WTC11 (cell line): ENCODE measurements at regions not wholly inside any gene's neighbourhood (a gene's known extent, or its start where the extent isn't known, plus 50 kb on each side); places are given as distances from the start of the nearest gene placed in this dataset.

ENCODE experiments used
- ATAC-seq: fragments of 200-7000 bp; cut with Tn5 transposase; 2 replicates; pipeline ENCODE4 v1.10.0; 2021; ENCODE audit warnings: mild to moderate bottlenecking, moderate library complexity
- CTCF ChIA-PET: fragments of 300-600 bp; sonication (Branson Sonifier 250); formaldehyde crosslinking; loops from one replicate; lab custom pipeline; 2021; ENCODE audit warnings: antibody characterized with exemption; lab: Charles Lee
- POLR2A ChIA-PET: fragments of 350-600 bp; sonication (Branson Sonifier 250); formaldehyde crosslinking; loops from one replicate; lab custom pipeline; 2021; ENCODE audit warnings: antibody characterized with exemption; lab: Charles Lee
- DNase-seq: peaks from one replicate; pipeline ENCODE4 v3.0.0; 2021; ENCODE audit warnings: low spot score
- H3K27ac Mint-ChIP-seq: 2 replicates; pipeline ENCODE4 v1.8.0; 2021; ENCODE audit warnings: mixed read lengths
- H3K27me3 Mint-ChIP-seq: 2 replicates; pipeline ENCODE4 v1.8.0; 2021; ENCODE audit warnings: low read depth, mild to moderate bottlenecking, moderate library complexity, mixed read lengths
- H3K36me3 Mint-ChIP-seq: 2 replicates; pipeline ENCODE4 v1.8.0; 2021; ENCODE audit warnings: mixed read lengths
- H3K4me1 Mint-ChIP-seq: 2 replicates; pipeline ENCODE4 v1.8.0; 2022; ENCODE audit warnings: mixed read lengths
- H3K4me3 Mint-ChIP-seq: 2 replicates; pipeline ENCODE4 v1.8.0; 2021; ENCODE audit warnings: mild to moderate bottlenecking, moderate library complexity, mixed read lengths
- H3K9me3 Mint-ChIP-seq: 2 replicates; pipeline ENCODE4 v1.8.0; 2021; ENCODE audit warnings: mixed read lengths
- CBFB ChIP-seq: sonication (generic); formaldehyde crosslinking; IDR thresholded peaks from 2 replicates; pipeline ENCODE4 v1.8.1; 2022; ENCODE audit warnings: mild to moderate bottlenecking, low read depth, missing genetic modification reagents
- JAZF1 ChIP-seq: fragments of 250-450 bp; sonication (Bioruptor Pico); IDR thresholded peaks from 2 replicates; pipeline ENCODE4 v1.9.0; 2021; ENCODE audit warnings: moderate library complexity, mild to moderate bottlenecking, inconsistent platforms
- JUN ChIP-seq: sonication (generic); formaldehyde crosslinking; IDR thresholded peaks from 2 replicates; pipeline ENCODE4 v1.8.0; 2023; ENCODE audit warnings: mild to moderate bottlenecking, missing genetic modification reagents
- KAT7 ChIP-seq: sonication (generic); formaldehyde crosslinking; IDR thresholded peaks from 2 replicates; pipeline ENCODE4 v1.8.1; 2023; ENCODE audit warnings: missing genetic modification reagents, mild to moderate bottlenecking, borderline replicate concordance
- NFATC4 ChIP-seq: fragments of 250-450 bp; sonication (Bioruptor Pico); IDR thresholded peaks from 2 replicates; pipeline ENCODE4 v1.9.0; 2021; ENCODE audit warnings: mild to moderate bottlenecking
- NR1H2 ChIP-seq: sonication (generic); formaldehyde crosslinking; IDR thresholded peaks from 2 replicates; pipeline ENCODE4 v1.9.0; 2021; ENCODE audit warnings: mild to moderate bottlenecking, moderate library complexity, missing genetic modification reagents
- RORB ChIP-seq: fragments of 250-450 bp; sonication (Bioruptor Pico); IDR thresholded peaks from 2 replicates; pipeline ENCODE4 v1.9.0; 2021; ENCODE audit warnings: mild to moderate bottlenecking
- SOX15 ChIP-seq: fragments of 250-450 bp; sonication (Bioruptor Pico); IDR thresholded peaks from 2 replicates; pipeline ENCODE4 v1.9.0; 2021; ENCODE audit warnings: mild to moderate bottlenecking
- TEAD4 ChIP-seq: sonication (generic); formaldehyde crosslinking; IDR thresholded peaks from 2 replicates; pipeline ENCODE4 v1.8.0; 2022; ENCODE audit warnings: mild to moderate bottlenecking, missing genetic modification reagents
- TP53 ChIP-seq: sonication (generic); formaldehyde crosslinking; IDR thresholded peaks from 2 replicates; pipeline ENCODE4 v1.8.1; 2023; ENCODE audit warnings: mild to moderate bottlenecking, missing genetic modification reagents
- ZNF396 ChIP-seq: fragments of 250-450 bp; sonication (Bioruptor Pico); IDR thresholded peaks from 2 replicates; pipeline ENCODE4 v1.8.0; 2021; ENCODE audit warnings: mild to moderate bottlenecking, moderate library complexity, borderline replicate concordance
- ZNF416 ChIP-seq: fragments of 250-450 bp; sonication (Bioruptor Pico); IDR thresholded peaks from 2 replicates; pipeline ENCODE4 v1.9.0; 2021; ENCODE audit warnings: mild to moderate bottlenecking, inconsistent platforms
- TF ChIP-seq, protein P1 (sequence below): fragments of 250-450 bp; sonication (Bioruptor Pico); conservative IDR thresholded peaks from 2 replicates; pipeline ENCODE4 v1.9.0; 2021; ENCODE audit warnings: mild to moderate bottlenecking
- TF ChIP-seq, protein P2 (sequence below): sonication (generic); formaldehyde crosslinking; conservative IDR thresholded peaks from 2 replicates; pipeline ENCODE4 v1.8.1; 2022; ENCODE audit warnings: mild to moderate bottlenecking, missing genetic modification reagents
- TF ChIP-seq, protein P3 (sequence below): sonication (generic); formaldehyde crosslinking; IDR thresholded peaks from 2 replicates; pipeline ENCODE4 v1.8.1; 2023; ENCODE audit warnings: mild to moderate bottlenecking, missing genetic modification reagents, moderate library complexity
- TF ChIP-seq, protein P4 (sequence below): sonication (generic); formaldehyde crosslinking; IDR thresholded peaks from 2 replicates; pipeline ENCODE4 v1.8.1; 2023; ENCODE audit warnings: mild to moderate bottlenecking, missing genetic modification reagents, moderate library complexity
- TF ChIP-seq, protein P5 (sequence below): sonication (generic); formaldehyde crosslinking; IDR thresholded peaks from 2 replicates; pipeline ENCODE4 v1.8.1; 2023; ENCODE audit warnings: mild to moderate bottlenecking, missing genetic modification reagents
- TF ChIP-seq, protein P6 (sequence below): sonication (generic); formaldehyde crosslinking; IDR thresholded peaks from 2 replicates; pipeline ENCODE4 v1.8.0; 2022; ENCODE audit warnings: mild to moderate bottlenecking, missing genetic modification reagents
- TF ChIP-seq, protein P7 (sequence below): sonication (generic); formaldehyde crosslinking; IDR thresholded peaks from 2 replicates; pipeline ENCODE4 v1.8.0; 2022; ENCODE audit warnings: mild to moderate bottlenecking, missing genetic modification reagents
- TF ChIP-seq, protein P8 (sequence below): sonication (generic); formaldehyde crosslinking; IDR thresholded peaks from 2 replicates; pipeline ENCODE4 v1.8.0; 2022; ENCODE audit warnings: mild to moderate bottlenecking, missing genetic modification reagents

DNA sequence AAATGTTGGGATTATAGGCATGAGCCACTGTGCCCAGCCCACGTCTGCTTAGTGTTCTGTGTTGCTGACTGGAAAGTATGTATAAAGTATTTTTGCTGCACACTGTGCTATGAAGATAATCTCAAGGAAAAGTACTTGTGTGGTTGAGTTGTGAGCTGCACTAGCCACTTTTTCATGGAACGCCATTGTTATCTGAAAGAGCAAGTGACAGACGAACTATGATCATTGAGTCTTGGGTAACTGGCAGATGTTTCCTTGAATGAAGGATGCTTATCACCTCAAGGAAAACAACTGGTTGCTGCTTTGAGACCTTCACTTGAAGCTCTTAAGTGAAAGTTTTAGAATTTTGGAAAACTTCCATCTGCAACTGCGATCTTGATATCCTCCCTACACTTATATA lies 82.2 kb upstream of the KCTD1 start:
- Mint-ChIP-seq H3K4me1 (no peaks in the 10 kb centered on the region), H3K27ac (no peak overlapping the region), H3K36me3 (peaks cover 2% of the 10 kb centered on the region), H3K9me3 (peaks cover 14% of the 10 kb centered on the region), H3K27me3 (no peaks in the 10 kb centered on the region), H3K4me3 (no peak overlapping the region)
- ChIA-PET CTCF (interaction anchor here (2.1 kb wide), 1 partner anchor 10 kb away, joined by 8 read pairs; no protein-coding TSS in a partner anchor), POLR2A (no interaction called here)
- ATAC-seq (no peak), DNase-seq (no peak)
- TF ChIP-seq TP53 (CRISPR knock-in tag), result no peak

DNA sequence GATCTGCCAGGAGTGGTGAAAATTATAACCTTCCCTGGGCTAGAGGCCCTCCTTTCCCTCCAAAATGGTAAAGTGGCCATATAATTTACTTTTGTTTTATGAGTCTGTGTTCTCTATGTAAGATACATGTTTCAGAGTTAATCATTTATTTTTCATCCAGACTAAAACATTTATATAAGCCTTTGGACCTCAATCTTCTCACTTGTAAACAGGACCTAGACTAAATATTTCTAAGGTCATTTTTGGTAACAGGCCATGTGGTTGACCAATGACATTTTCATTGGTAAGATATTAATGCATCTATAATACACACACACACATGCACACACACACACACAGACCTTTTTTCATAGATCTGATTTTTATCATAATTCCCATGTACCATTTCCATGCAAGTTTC lies 79.7 kb upstream of the KCTD1 start:
- peaks cover 28% of the 10 kb centered on the region for H3K36me3 Mint-ChIP-seq
- no peak for TF ChIP-seq ZNF396
- TF ChIP-seq SOX15 (CRISPR knock-in tag), result no peak
- TF ChIP-seq, protein P1, sequence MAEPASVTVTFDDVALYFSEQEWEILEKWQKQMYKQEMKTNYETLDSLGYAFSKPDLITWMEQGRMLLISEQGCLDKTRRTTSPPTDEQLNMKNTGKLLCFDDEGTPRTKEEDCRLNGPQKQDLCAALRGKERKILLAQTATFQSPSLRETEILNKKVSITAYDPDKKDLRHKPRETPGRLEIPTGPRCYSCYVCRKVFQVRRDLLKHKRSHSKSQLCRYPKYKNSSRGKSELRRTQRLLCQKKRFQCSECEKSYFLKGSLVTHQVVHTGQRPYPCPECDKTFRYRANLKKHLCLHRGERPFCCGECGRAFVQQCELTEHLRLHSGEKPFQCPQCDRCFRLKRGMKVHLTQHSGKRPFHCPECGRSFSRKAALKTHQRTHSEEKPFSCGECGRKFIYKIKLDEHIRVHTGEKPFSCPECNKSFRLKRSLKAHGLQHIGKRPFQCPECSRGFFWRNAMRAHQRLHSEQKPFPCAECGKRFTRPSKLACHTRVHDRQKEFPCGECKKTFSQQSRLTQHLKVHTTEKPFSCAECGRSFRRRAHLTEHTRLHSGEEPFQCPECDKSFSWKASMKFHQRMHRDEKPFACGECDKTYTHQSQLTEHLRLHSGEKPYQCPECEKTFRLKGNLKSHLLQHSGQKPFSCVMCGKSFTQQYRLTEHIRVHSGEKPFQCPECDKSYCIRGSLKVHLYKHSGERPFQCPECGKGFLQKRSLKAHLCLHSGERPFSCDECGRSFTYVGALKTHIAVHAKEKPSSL (CRISPR knock-in tag), result no peak
- no peak for TF ChIP-seq TEAD4 (CRISPR knock-in tag)
- TF ChIP-seq, protein P2, sequence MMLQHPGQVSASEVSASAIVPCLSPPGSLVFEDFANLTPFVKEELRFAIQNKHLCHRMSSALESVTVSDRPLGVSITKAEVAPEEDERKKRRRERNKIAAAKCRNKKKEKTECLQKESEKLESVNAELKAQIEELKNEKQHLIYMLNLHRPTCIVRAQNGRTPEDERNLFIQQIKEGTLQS, result no peak
- TF ChIP-seq, protein P3, sequence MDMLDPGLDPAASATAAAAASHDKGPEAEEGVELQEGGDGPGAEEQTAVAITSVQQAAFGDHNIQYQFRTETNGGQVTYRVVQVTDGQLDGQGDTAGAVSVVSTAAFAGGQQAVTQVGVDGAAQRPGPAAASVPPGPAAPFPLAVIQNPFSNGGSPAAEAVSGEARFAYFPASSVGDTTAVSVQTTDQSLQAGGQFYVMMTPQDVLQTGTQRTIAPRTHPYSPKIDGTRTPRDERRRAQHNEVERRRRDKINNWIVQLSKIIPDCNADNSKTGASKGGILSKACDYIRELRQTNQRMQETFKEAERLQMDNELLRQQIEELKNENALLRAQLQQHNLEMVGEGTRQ (CRISPR knock-in tag), result no peak
- TF ChIP-seq JAZF1 (CRISPR knock-in tag), result no peak
- TF ChIP-seq ZNF416 (CRISPR knock-in tag), result no peak
- TF ChIP-seq, protein P4, sequence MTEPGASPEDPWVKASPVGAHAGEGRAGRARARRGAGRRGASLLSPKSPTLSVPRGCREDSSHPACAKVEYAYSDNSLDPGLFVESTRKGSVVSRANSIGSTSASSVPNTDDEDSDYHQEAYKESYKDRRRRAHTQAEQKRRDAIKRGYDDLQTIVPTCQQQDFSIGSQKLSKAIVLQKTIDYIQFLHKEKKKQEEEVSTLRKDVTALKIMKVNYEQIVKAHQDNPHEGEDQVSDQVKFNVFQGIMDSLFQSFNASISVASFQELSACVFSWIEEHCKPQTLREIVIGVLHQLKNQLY (CRISPR knock-in tag), result no peak
- TF ChIP-seq NFATC4 (CRISPR knock-in tag), result no peak
- TF ChIP-seq, protein P5, sequence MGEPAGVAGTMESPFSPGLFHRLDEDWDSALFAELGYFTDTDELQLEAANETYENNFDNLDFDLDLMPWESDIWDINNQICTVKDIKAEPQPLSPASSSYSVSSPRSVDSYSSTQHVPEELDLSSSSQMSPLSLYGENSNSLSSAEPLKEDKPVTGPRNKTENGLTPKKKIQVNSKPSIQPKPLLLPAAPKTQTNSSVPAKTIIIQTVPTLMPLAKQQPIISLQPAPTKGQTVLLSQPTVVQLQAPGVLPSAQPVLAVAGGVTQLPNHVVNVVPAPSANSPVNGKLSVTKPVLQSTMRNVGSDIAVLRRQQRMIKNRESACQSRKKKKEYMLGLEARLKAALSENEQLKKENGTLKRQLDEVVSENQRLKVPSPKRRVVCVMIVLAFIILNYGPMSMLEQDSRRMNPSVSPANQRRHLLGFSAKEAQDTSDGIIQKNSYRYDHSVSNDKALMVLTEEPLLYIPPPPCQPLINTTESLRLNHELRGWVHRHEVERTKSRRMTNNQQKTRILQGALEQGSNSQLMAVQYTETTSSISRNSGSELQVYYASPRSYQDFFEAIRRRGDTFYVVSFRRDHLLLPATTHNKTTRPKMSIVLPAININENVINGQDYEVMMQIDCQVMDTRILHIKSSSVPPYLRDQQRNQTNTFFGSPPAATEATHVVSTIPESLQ, result no peak
- TF ChIP-seq KAT7 (CRISPR knock-in tag), result no peak
- TF ChIP-seq, protein P6, sequence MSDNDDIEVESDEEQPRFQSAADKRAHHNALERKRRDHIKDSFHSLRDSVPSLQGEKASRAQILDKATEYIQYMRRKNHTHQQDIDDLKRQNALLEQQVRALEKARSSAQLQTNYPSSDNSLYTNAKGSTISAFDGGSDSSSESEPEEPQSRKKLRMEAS (CRISPR knock-in tag), result no peak
- TF ChIP-seq, protein P7, sequence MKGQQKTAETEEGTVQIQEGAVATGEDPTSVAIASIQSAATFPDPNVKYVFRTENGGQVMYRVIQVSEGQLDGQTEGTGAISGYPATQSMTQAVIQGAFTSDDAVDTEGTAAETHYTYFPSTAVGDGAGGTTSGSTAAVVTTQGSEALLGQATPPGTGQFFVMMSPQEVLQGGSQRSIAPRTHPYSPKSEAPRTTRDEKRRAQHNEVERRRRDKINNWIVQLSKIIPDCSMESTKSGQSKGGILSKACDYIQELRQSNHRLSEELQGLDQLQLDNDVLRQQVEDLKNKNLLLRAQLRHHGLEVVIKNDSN (CRISPR knock-in tag), result no peak
- TF ChIP-seq JUN (CRISPR knock-in tag), result no peak
- TF ChIP-seq CBFB, result no peak
- TF ChIP-seq, protein P8, sequence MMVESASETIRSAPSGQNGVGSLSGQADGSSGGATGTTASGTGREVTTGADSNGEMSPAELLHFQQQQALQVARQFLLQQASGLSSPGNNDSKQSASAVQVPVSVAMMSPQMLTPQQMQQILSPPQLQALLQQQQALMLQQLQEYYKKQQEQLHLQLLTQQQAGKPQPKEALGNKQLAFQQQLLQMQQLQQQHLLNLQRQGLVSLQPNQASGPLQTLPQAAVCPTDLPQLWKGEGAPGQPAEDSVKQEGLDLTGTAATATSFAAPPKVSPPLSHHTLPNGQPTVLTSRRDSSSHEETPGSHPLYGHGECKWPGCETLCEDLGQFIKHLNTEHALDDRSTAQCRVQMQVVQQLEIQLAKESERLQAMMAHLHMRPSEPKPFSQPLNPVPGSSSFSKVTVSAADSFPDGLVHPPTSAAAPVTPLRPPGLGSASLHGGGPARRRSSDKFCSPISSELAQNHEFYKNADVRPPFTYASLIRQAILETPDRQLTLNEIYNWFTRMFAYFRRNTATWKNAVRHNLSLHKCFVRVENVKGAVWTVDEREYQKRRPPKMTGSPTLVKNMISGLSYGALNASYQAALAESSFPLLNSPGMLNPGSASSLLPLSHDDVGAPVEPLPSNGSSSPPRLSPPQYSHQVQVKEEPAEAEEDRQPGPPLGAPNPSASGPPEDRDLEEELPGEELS (CRISPR knock-in tag), result no peak
- TF ChIP-seq NR1H2 (CRISPR knock-in tag), result no peak
- TF ChIP-seq RORB (CRISPR knock-in tag), result no peak
- TF ChIP-seq, all 79 proteins: peak for 0
- ChIA-PET CTCF (no interaction called here), POLR2A (no interaction called here)
- no peak overlapping the region for H3K27ac Mint-ChIP-seq
- peaks cover 39% of the 10 kb centered on the region for H3K9me3 Mint-ChIP-seq
- no peaks in the 10 kb centered on the region for H3K4me1 Mint-ChIP-seq
- no peak for ATAC-seq
- H3K27me3 Mint-ChIP-seq, result peaks cover 5% of the 10 kb centered on the region
- DNase-seq, result no peak
- no peak overlapping the region for H3K4me3 Mint-ChIP-seq
